K562 (cell line): ENCODE measurements at regions not wholly inside any gene's neighbourhood (a gene's known extent, or its start where the extent isn't known, plus 50 kb on each side); places are given as distances from the start of the nearest gene placed in this dataset.

ENCODE experiments used
- FOXP4 ChIP-seq: sonication (generic); formaldehyde crosslinking; IDR thresholded peaks from 2 replicates; pipeline ENCODE4 v1.8.0; 2022; ENCODE audit warnings: mild to moderate bottlenecking, missing genetic modification reagents, borderline replicate concordance
- NR2C1 ChIP-seq, 2 experiments: fragments of 450-650 bp; IDR thresholded peaks; 2 replicates each; pipeline ENCODE4 v1.6.1; 2017; ENCODE audit warnings: mild to moderate bottlenecking in 2 of 2, antibody characterized with exemption in 1 of 2, inconsistent platforms in 1 of 2, missing compliant biosample characterization in 1 of 2, missing genetic modification characterization in 1 of 2
- POLR2A ChIP-seq: fragments of 450-650 bp; conservative IDR thresholded peaks from 2 replicates; pipeline ENCODE4 v1.6.1; 2016
- ZC3H4 ChIP-seq: sonication (generic); formaldehyde crosslinking; IDR thresholded peaks from 2 replicates; pipeline ENCODE4 v1.9.0; 2021; ENCODE audit warnings: missing genetic modification reagents, borderline replicate concordance
- TF ChIP-seq, protein P1 (sequence below), 3 experiments: IDR thresholded peaks in 2 of 3; conservative IDR thresholded peaks in 1 of 3; 2 replicates each; pipeline ENCODE4 v1.5.1; 2011 to 2012; ENCODE audit warnings: low read length in 3 of 3, mild to moderate bottlenecking in 3 of 3, control low read depth in 2 of 3, improper control_type of control experiment in 1 of 3, inconsistent platforms in 1 of 3, low read depth in 1 of 3, mixed read lengths in 1 of 3, moderate library complexity in 1 of 3; ENCODE audit not compliant: insufficient read depth in 2 of 3

- TF ChIP-seq NR2C1 (IDR thresholded peaks at IDR 0.05): no peak
- no peak for TF ChIP-seq NR2C1 (tag; IDR thresholded peaks at IDR 0.05)
- TF ChIP-seq, protein P1, sequence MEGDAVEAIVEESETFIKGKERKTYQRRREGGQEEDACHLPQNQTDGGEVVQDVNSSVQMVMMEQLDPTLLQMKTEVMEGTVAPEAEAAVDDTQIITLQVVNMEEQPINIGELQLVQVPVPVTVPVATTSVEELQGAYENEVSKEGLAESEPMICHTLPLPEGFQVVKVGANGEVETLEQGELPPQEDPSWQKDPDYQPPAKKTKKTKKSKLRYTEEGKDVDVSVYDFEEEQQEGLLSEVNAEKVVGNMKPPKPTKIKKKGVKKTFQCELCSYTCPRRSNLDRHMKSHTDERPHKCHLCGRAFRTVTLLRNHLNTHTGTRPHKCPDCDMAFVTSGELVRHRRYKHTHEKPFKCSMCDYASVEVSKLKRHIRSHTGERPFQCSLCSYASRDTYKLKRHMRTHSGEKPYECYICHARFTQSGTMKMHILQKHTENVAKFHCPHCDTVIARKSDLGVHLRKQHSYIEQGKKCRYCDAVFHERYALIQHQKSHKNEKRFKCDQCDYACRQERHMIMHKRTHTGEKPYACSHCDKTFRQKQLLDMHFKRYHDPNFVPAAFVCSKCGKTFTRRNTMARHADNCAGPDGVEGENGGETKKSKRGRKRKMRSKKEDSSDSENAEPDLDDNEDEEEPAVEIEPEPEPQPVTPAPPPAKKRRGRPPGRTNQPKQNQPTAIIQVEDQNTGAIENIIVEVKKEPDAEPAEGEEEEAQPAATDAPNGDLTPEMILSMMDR (IDR thresholded peaks at IDR 0.05 in 2 of 3, conservative IDR thresholded peaks at IDR 0.05 in 1 of 3; ENCODE audit: insufficient read depth in 2 of 3, low read depth in 1 of 3, low read length in 3 of 3): peak in 2 of 3 experiments; percentile 43 to 47; a peak in 2 of 6 replicates
- no peak for TF ChIP-seq ZC3H4 (CRISPR knock-in tag)
- no peak for TF ChIP-seq POLR2A
- TF ChIP-seq FOXP4 (CRISPR knock-in tag): no peak
Observed at GRCh38 chr4:152099555-152099954, 338.7 kb upstream of the GATB start.
